GM21576 (cell line): ENCODE measurements at regions not wholly inside any gene's neighbourhood (a gene's known extent, or its start where the extent isn't known, plus 50 kb on each side); places are given as distances from the start of the nearest gene placed in this dataset.

Experiments
- ATAC-seq: cut with Tn5 transposase; IDR thresholded peaks from one replicate; pipeline ENCODE4 v1.9.1; 2021; ENCODE audit warnings: mild to moderate bottlenecking, moderate library complexity; ENCODE audit not compliant: unreplicated experiment

DNA sequence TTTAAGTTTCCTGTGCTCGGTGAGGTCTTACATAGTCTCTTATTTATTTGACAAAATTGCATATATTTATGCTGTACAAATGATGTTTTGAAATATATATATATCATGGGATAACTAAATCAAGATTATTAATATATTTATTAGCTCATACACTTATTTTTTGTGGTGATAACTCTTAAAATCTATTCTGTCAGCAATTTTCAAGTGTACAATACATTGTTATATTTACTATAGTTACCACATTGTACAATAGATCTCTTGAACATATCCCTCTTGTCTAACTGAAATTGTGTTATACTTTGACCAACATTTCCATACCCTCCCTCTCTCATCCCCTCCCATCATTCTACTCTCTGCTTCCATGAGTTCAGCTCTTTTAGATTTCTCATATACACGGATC is 516.6 kb upstream of the LCORL start:
- no peak for ATAC-seq

- ATAC-seq = no peak
Measured at GRCh38 chr4:18536428-18536827, 514.9 kb upstream of the LCORL start.

GRCh38 chr4:18535948-18536347 is 514.4 kb upstream of the LCORL start:
- no peak for ATAC-seq

DNA sequence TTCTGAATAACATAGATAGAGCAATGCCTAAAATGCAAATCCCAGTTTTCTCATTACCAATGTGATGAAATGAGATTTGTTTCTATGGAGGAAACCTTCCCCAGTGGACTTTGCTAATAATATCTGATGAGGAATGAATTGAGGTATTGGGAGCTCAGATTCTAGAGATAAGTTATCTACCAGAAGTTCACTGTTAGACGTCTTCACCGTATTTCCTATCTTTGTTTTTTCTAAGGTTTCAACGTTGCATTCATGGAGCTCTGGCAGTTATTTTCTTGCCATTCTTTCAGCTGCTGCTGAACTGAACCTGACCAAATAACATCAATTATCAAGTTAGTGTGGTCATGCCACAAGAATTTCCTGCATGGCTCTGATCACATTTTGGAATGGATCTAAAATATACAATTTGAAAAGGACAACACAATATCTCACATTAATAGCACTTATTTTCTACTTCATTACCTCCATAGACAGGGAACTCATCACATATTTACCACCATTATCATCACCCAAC is 511.8 kb upstream of the LCORL start:
- ATAC-seq = no peak

- no peak for ATAC-seq
Measured at GRCh38 chr4:18531731-18532130, 510.2 kb upstream of the LCORL start.

GRCh38 chr4:18529482-18529881 is 507.9 kb upstream of the LCORL start:
- ATAC-seq = no peak

- no peak for ATAC-seq
Measured at GRCh38 chr4:18524667-18525066, 503.1 kb upstream of the LCORL start.

DNA sequence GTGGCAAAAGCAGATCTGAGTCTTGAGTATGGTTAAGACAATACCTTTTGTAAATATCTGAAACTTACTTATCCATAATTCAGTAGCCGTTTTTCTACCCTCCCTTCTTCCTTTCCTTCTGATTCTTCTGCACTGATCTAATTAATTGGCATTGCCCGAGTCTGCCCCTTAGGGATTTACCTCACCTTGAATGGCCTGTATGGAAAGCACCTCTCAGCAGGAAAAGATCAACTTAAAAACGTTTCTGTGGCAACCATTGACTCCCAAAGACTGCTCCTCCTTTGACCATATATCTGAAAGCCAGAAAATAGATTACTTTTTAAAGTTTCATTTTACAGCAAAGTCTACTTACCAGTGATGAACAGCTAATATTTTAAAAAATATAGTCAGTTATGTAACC is 496.5 kb upstream of the LCORL start:
- ATAC-seq = no peak

DNA sequence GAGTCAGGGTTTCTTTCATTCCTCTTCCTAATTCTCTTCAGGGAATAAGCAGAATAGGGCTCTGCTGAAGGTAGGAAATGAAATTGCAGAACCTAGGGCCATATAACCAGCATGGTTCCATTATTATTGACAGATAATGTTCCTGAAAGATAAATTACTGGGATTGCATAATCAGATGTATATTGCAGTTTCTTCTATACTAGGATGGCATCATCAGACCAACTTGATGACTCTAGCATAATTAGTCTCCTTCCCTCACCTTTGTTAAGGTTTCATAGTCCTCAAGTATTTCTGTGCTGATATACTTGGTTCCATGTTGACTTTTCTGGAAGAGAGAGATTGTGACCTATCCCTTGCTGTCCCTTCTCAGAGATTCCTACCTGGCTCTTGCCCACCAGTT is 492.3 kb upstream of the LCORL start:
- ATAC-seq = no peak

DNA sequence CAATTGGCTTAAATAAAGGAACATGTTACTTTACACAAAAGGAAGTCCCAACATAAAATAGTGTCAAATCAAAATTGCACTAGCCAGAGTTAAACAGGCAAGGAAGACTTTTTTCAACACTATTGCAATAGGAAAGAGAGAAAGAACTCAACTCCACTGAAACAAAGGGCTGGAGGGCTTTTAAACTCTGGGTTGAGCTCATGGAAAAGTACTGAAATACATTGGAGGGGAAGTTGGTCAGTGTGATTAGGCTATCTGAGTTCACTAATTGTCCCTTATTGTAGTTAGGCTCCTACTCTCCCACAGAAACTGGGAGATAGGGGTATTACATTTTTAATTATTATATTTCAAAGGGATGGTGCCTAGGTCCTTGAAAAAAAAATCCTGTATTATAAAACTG is 491.2 kb upstream of the LCORL start:
- no peak for ATAC-seq

DNA sequence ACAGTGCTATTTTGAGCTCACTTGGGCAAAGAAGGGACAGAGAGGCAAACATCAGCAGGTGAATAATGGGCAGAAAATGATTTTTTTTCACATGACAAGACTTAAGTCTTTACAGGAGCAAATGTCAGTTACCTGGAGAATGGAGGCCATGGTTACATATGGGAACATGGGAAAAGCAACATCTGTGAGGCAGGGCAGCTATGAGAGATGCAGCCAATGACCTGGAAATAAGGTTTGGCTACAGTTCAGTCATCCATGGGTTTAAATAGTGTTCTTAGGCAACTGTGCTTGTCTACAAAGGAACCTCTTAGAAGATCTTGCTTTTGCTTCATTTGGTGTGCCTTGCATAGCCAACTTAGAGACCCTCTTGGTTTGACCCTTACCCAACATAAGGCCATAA is 490.2 kb upstream of the LCORL start:
- no peak for ATAC-seq

- no peak for ATAC-seq
Measured at GRCh38 chr4:18508786-18509185, 487.2 kb upstream of the LCORL start.

GRCh38 chr4:18480928-18481327 is 459.4 kb upstream of the LCORL start:
- ATAC-seq = no peak

GRCh38 chr4:18480342-18480741 is 458.8 kb upstream of the LCORL start:
- ATAC-seq = no peak

- ATAC-seq = no peak
Measured at GRCh38 chr4:18479825-18480224, 458.3 kb upstream of the LCORL start.

DNA sequence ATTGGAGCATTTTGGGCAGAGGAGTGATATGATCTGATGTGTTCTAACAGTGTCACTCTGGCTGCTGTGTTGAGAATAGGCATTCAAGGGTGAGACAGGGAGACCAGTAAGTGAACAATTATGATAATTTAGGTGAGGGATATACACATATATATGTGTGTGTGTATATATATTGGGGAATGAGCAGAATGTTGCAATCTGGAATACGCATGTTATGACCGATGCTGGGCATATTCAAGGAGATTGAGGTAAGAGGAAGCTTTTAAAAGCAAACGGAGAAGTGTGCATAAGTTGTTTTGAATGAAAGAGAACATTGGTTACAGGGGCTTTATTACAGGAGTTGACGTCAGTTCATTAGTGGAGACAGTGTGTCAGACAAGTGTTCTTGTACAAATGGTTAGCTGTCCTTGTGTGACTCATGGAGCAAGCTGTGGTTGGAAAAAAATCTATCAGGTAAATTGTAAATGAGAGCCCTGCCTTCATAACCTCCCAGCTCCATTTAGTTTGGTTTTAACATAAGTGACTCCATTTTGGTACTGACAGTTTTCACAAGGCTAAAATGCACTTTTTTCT is 442.5 kb upstream of the LCORL start:
- no peak for ATAC-seq

DNA sequence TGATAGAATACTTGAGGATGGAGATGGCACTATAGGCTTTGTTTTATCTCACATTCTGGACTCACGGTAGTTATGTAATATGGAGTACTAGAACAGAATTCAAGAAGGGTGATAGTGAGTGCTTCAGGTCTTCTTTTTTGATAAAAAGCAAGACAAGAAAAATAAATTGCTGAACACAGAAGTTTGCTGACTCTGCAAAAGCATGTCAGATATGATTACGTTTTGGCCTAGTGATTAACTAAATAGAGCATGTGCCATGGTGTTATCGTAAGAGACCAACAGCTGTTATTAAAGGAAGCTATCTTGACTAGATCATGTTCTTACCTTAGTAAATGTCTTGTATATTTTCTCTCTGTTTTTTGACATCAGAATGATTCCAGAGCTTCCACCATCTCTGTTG is 436.9 kb upstream of the LCORL start:
- no peak for ATAC-seq

GRCh38 chr4:18454349-18454748 is 432.8 kb upstream of the LCORL start:
- no peak for ATAC-seq

- no peak for ATAC-seq
Measured at GRCh38 chr4:18445110-18445509, 423.6 kb upstream of the LCORL start.

DNA sequence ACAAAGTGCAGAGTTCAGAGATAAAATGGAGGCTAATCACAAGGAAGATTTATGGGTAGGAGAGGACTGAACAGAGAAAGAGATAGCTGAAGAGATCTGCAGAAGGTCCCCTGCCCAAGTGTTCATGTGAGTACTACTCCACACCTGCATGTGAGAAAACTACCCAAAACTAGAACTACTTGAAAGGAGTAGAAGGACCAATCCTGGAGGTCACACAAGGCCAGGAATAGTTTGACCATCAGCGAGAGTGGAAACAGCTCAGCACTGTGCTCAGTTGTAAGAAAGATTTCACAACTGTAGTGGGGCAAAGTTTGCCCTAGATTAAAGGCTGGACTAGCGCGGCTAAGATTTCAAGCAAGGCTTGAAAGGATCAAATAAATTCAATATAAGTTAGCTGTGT is 422.7 kb upstream of the LCORL start:
- ATAC-seq = no peak

GRCh38 chr4:18442957-18443356 is 421.4 kb upstream of the LCORL start:
- no peak for ATAC-seq

- no peak for ATAC-seq
Measured at GRCh38 chr4:18441676-18442075, 420.1 kb upstream of the LCORL start.

- no peak for ATAC-seq
Measured at GRCh38 chr4:18441203-18441590, 419.6 kb upstream of the LCORL start.
